ENCODE measurements at regions not wholly inside any gene's neighbourhood (a gene's known extent, or its start where the extent isn't known, plus 50 kb on each side); places are given as distances from the start of the nearest gene placed in this dataset.
"Not testable (repeated sequence)": the region's sequence is repeated elsewhere in the genome, so short reads cannot be mapped to it uniquely, and the experiment has no call there.

- no peak for DNase-seq
These were observed 991.4 kb downstream of the ADGRL2 start for GRCh38 chr1:82792151-82792550.

- no peak for DNase-seq
These were observed 989.8 kb downstream of the ADGRL2 start for GRCh38 chr1:82790556-82790955.

- no peak for DNase-seq
These were observed 987.9 kb downstream of the ADGRL2 start for GRCh38 chr1:82788660-82789059.

- no peak for DNase-seq
These were observed 987.3 kb downstream of the ADGRL2 start for GRCh38 chr1:82788038-82788437.

- no peak for DNase-seq
These were observed 986.1 kb downstream of the ADGRL2 start for GRCh38 chr1:82786883-82787282.

GRCh38 chr1:82785268-82785790, 984.6 kb downstream of the ADGRL2 start:
- DNase-seq: no peak

- no peak for DNase-seq
These were observed 982.3 kb downstream of the ADGRL2 start for GRCh38 chr1:82783044-82783443.

- no peak for DNase-seq
These were observed 981.9 kb downstream of the ADGRL2 start for GRCh38 chr1:82782599-82782998.

GRCh38 chr1:82778612-82779011, 977.9 kb downstream of the ADGRL2 start:
- no peak for DNase-seq

GRCh38 chr1:82777240-82777639, 976.5 kb downstream of the ADGRL2 start:
- DNase-seq: no peak

GRCh38 chr1:82776730-82777129, 976.0 kb downstream of the ADGRL2 start:
- not testable (repeated sequence) for DNase-seq

GRCh38 chr1:82775406-82776000, 974.8 kb downstream of the ADGRL2 start:
- no peak for DNase-seq

GRCh38 chr1:82762829-82763532, 962.2 kb downstream of the ADGRL2 start:
- no peak for DNase-seq

- DNase-seq: no peak
These were observed 958.3 kb downstream of the ADGRL2 start for GRCh38 chr1:82759035-82759434.

- DNase-seq: no peak
These were observed 954.9 kb downstream of the ADGRL2 start for GRCh38 chr1:82755671-82756070.

GRCh38 chr1:82755191-82755590, 954.5 kb downstream of the ADGRL2 start:
- no peak for DNase-seq

- no peak for DNase-seq
These were observed 951.3 kb downstream of the ADGRL2 start for GRCh38 chr1:82752046-82752445.

GRCh38 chr1:82733645-82734044, 932.9 kb downstream of the ADGRL2 start:
- DNase-seq: no peak

GRCh38 chr1:82731216-82731615, 930.5 kb downstream of the ADGRL2 start:
- DNase-seq: no peak

GRCh38 chr1:82728206-82728605, 927.5 kb downstream of the ADGRL2 start:
- DNase-seq: no peak

- no peak for DNase-seq
These were observed 923.5 kb downstream of the ADGRL2 start for GRCh38 chr1:82724246-82724645.

- DNase-seq: no peak
These were observed 921.9 kb downstream of the ADGRL2 start for GRCh38 chr1:82722608-82723007.

GRCh38 chr1:82721702-82722101, 921.0 kb downstream of the ADGRL2 start:
- no peak for DNase-seq

- DNase-seq: no peak
These were observed 918.1 kb downstream of the ADGRL2 start for GRCh38 chr1:82718719-82719419.

Data from NCI-H1105 treated with DMSO at 0.1 percent for 48 hours (cell line).